ENCODE measurements at regions not wholly inside any gene's neighbourhood (a gene's known extent, or its start where the extent isn't known, plus 50 kb on each side); places are given as distances from the start of the nearest gene placed in this dataset.

- TF ChIP-seq CTCF (conservative IDR thresholded peaks at IDR 0.05; ENCODE audit: low read depth, low read length) (no peak), FOS (IDR thresholded peaks at IDR 0.05; ENCODE audit: low read depth, low read length) (no peak), POLR2A (IDR thresholded peaks at IDR 0.05; ENCODE audit: low read depth, low read length) (no peak)
These were observed 79.8 kb upstream of the PHYHIPL start for GRCh38 chr10:59096631-59097030.
